ENCODE measurements at regions not wholly inside any gene's neighbourhood (a gene's known extent, or its start where the extent isn't known, plus 50 kb on each side); places are given as distances from the start of the nearest gene placed in this dataset.
"Not testable (repeated sequence)": the region's sequence is repeated elsewhere in the genome, so short reads cannot be mapped to it uniquely, and the experiment has no call there.

DNA sequence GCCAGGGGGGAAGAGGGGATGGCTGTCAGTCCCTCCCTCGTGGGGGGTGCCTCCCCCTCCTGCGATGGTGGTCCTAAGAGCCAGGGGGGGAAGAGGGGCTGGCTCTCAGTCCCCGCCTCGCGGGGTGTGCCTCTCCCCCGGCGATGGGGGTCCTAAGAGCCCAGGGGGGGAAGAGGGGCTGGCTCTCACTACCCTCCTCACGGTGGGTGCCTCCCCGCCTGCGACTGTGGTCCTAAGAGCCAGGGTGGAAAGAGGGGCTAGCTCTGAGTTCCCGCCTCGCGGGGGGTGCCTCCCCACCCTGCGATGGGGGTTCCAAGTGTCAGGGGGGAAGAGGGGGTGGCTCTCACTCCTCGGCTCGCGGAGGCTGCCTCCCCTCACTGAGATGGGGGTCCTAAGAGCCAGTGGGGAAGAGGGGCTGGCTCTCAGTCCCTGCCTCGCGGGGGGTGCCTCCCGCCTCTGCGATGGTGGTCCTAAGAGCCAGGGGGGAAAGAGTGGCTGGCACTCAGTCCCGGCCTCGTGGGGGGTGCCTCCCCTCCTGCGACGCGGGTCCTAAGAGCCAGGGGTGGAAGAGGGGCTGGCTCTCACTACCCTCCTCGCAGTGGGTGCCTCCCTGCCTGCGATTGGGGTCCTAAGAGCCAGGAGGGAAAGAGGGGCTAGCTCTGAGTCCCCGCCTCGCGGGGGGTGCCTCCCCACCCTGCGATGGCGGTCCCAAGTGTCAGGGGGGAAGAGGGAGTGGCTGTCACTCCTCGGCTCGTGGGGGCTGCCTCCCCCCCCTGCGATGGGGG is 2325.6 kb upstream of the PCDH20 start:
- H3K27ac ChIP-seq (ENCODE audit: insufficient read length, low read depth, low read length), result no peak overlapping the region
- no CpG with 5 or more reads among the region's 36 CpGs for WGBS (ENCODE audit: extremely low coverage, insufficient read length, low lambda C conversion rate)

DNA sequence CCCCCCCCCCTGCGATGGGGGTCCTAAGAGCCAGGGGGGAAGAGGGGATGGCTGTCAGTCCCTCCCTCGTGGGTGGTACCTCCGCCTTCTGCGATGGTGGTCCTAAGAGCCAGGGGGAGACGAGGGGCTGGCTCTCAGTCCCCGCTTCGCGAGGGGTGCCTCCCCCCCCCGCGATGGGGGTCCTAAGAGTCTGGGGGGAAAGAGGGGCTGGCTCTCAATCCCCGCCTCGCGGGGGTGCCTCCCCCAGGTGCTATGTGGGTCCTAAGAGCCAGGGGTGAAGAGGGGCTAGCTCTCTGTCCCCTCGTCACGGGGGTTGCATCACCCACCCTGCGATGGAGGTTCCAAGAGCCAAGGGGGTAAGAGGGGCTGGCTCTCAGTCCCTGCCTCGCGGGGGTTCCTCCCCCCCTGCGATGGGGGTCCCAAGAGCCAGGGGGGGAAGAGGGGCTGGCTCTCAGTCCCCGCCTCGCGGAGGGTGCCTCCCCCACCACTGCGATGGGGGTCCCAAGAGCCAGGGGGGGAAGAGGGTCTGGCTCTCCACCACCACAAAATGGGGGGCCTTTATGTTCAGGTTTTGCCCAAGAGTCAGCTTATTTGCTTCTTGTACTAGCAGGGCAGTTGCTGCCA is 2323.6 kb upstream of the PCDH20 start:
- H3K79me1 ChIP-seq (ENCODE audit: insufficient read depth, low read depth, low read length, poor library complexity, severe bottlenecking); H2BK12ac ChIP-seq (ENCODE audit: insufficient read length, low read depth, low read length); H2BK5ac ChIP-seq (ENCODE audit: insufficient read length, low read length); H4K20me1 ChIP-seq (ENCODE audit: control insufficient read depth, insufficient read depth, insufficient read length); H3K4me1 Mint-ChIP-seq; H3K14ac ChIP-seq (ENCODE audit: insufficient read depth, low read length); H3K4ac ChIP-seq (ENCODE audit: low read depth, low read length); H3K27me3 Mint-ChIP-seq (ENCODE audit: low read depth); H3K27ac ChIP-seq (ENCODE audit: insufficient read length, low read depth, low read length); H3K27ac Mint-ChIP-seq; H3K9me3 Mint-ChIP-seq; H3K4me1 ChIP-seq (ENCODE audit: insufficient read depth, low read length); H3T11ph ChIP-seq (ENCODE audit: low read length); H3K36me3 Mint-ChIP-seq (ENCODE audit: insufficient read depth in 1 of 3, low read depth in 3 of 3); H4K5ac ChIP-seq (ENCODE audit: insufficient read length, low read depth, low read length); H3K9ac ChIP-seq (ENCODE audit: extremely low read depth, insufficient read length, low read length); H3K9me3 ChIP-seq (ENCODE audit: control insufficient read depth, low read depth, low read length); H4K8ac ChIP-seq (replicated peaks; ENCODE audit: insufficient read length, low read depth, low read length); H2AK5ac ChIP-seq (ENCODE audit: insufficient read length, low read length); H3K4me3 Mint-ChIP-seq; H3K79me2 ChIP-seq (ENCODE audit: insufficient read depth, low read length); H3K56ac ChIP-seq (ENCODE audit: insufficient read length, low read depth, low read length); H2BK20ac ChIP-seq (ENCODE audit: low read depth, low read length, poor library complexity, severe bottlenecking); DNase-seq; H4K91ac ChIP-seq (ENCODE audit: insufficient read length, low read depth, low read length); H3K27me3 ChIP-seq (ENCODE audit: insufficient read depth, low read length); H2AFZ ChIP-seq (ENCODE audit: low read length); H3K18ac ChIP-seq (ENCODE audit: insufficient read length, low read depth, low read length); H3K23ac ChIP-seq (ENCODE audit: insufficient read length, low read depth, low read length); H3K4me2 ChIP-seq (ENCODE audit: insufficient read depth, insufficient read length, low read length); H3K23me2 ChIP-seq (ENCODE audit: insufficient read length, low read depth, low read length, poor library complexity, severe bottlenecking); H2BK15ac ChIP-seq (ENCODE audit: low read depth, low read length); H2BK120ac ChIP-seq (ENCODE audit: low read depth, low read length, poor library complexity, severe bottlenecking): not testable (repeated sequence)
- WGBS (ENCODE audit: extremely low coverage, insufficient read length, low lambda C conversion rate), result no CpG with 5 or more reads among the region's 23 CpGs

More for the DNA sequence above, 2325.6 kb upstream of the PCDH20 start:
- Histone ChIP-seq H3K14ac (ENCODE audit: insufficient read depth, low read length) (no peak overlapping the region), H3K79me1 (ENCODE audit: insufficient read depth, low read depth, low read length, poor library complexity, severe bottlenecking) (no peaks in the 10 kb centered on the region), H2AFZ (ENCODE audit: low read length) (no peak overlapping the region), H2BK12ac (ENCODE audit: insufficient read length, low read depth, low read length) (no peak overlapping the region), H3K4me2 (ENCODE audit: insufficient read depth, insufficient read length, low read length) (no peak overlapping the region), H3K4me1 (ENCODE audit: insufficient read depth, low read length) (no peaks in the 10 kb centered on the region), H3K56ac (ENCODE audit: insufficient read length, low read depth, low read length) (no peak overlapping the region), H3K18ac (ENCODE audit: insufficient read length, low read depth, low read length) (no peak overlapping the region), H3K79me2 (ENCODE audit: insufficient read depth, low read length) (no peaks in the 10 kb centered on the region), H2BK120ac (ENCODE audit: low read depth, low read length, poor library complexity, severe bottlenecking) (no peak overlapping the region), H4K5ac (ENCODE audit: insufficient read length, low read depth, low read length) (no peak overlapping the region), H3K9me3 (ENCODE audit: control insufficient read depth, low read depth, low read length) (no peaks in the 10 kb centered on the region), H2BK15ac (ENCODE audit: low read depth, low read length) (no peak overlapping the region), H3K23me2 (ENCODE audit: insufficient read length, low read depth, low read length, poor library complexity, severe bottlenecking) (no peaks in the 10 kb centered on the region), H3K9ac (ENCODE audit: extremely low read depth, insufficient read length, low read length) (no peak overlapping the region), H4K20me1 (ENCODE audit: control insufficient read depth, insufficient read depth, insufficient read length) (no peaks in the 10 kb centered on the region), H3K23ac (ENCODE audit: insufficient read length, low read depth, low read length) (no peak overlapping the region), H4K91ac (ENCODE audit: insufficient read length, low read depth, low read length) (no peak overlapping the region), H4K8ac (replicated peaks; ENCODE audit: insufficient read length, low read depth, low read length) (no peak overlapping the region), H3K27me3 (ENCODE audit: insufficient read depth, low read length) (no peaks in the 10 kb centered on the region), H2AK5ac (ENCODE audit: insufficient read length, low read length) (no peak overlapping the region), H2BK20ac (ENCODE audit: low read depth, low read length, poor library complexity, severe bottlenecking) (no peak overlapping the region), H2BK5ac (ENCODE audit: insufficient read length, low read length) (no peak overlapping the region), H3K4ac (ENCODE audit: low read depth, low read length) (no peak overlapping the region), H3T11ph (ENCODE audit: low read length) (no peak overlapping the region)
- Mint-ChIP-seq H3K4me1 (no peaks in the 10 kb centered on the region), H3K9me3 (peaks cover 0 to 2% of the 10 kb centered on the region in 2 experiments; a peak in 1 of 5 replicates), H3K27me3 (ENCODE audit: low read depth) (no peaks in the 10 kb centered on the region), H3K36me3 (ENCODE audit: insufficient read depth in 1 of 3, low read depth in 3 of 3) (no peaks in the 10 kb centered on the region), H3K27ac (no peak overlapping the region), H3K4me3 (no peak overlapping the region)
- TF ChIP-seq, protein P1, sequence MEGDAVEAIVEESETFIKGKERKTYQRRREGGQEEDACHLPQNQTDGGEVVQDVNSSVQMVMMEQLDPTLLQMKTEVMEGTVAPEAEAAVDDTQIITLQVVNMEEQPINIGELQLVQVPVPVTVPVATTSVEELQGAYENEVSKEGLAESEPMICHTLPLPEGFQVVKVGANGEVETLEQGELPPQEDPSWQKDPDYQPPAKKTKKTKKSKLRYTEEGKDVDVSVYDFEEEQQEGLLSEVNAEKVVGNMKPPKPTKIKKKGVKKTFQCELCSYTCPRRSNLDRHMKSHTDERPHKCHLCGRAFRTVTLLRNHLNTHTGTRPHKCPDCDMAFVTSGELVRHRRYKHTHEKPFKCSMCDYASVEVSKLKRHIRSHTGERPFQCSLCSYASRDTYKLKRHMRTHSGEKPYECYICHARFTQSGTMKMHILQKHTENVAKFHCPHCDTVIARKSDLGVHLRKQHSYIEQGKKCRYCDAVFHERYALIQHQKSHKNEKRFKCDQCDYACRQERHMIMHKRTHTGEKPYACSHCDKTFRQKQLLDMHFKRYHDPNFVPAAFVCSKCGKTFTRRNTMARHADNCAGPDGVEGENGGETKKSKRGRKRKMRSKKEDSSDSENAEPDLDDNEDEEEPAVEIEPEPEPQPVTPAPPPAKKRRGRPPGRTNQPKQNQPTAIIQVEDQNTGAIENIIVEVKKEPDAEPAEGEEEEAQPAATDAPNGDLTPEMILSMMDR (conservative IDR thresholded peaks at IDR 0.05), result no peak
- peak; percentile 14 for DNase-seq
